ENCODE measurements at regions not wholly inside any gene's neighbourhood (a gene's known extent, or its start where the extent isn't known, plus 50 kb on each side); places are given as distances from the start of the nearest gene placed in this dataset.

DNA sequence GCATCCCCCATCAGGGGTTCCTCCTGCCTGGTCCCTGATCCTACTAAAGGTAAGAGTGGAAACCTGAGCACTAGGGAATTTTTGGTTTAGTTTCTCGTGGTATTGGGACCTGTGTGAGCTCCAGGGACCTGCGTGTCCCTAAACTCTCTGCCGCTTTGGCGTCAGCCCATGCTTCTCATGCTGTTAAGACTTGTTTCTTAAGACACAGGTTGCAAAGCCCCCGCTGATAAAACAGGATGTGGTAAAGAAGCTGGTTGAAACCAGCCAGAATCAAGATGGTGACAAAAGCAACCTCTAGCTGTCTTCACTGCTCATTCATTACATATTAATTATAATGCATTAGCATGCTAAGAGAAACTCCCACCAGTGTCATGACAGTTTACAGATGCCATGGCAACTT, 64.6 kb downstream of the LYZL4 start:
- H3K27ac Mint-ChIP-seq, result no peak overlapping the region
- intact Hi-C loops (cut with micrococcal nuclease), result no loop called here
- no peaks in the 10 kb centered on the region for H3K9me3 Mint-ChIP-seq
- H3K4me3 Mint-ChIP-seq, result no peak overlapping the region
- POLR2A ChIA-PET, result no interaction called here
- no peaks in the 10 kb centered on the region for H3K4me1 Mint-ChIP-seq (ENCODE audit: low read depth)
- peaks cover 9% of the 10 kb centered on the region for H3K27me3 Mint-ChIP-seq
- ATAC-seq (no peak), DNase-seq (no peak)
- CTCF ChIA-PET, result no interaction called here
- no peaks in the 10 kb centered on the region for H3K36me3 Mint-ChIP-seq (ENCODE audit: low read depth)
- TF ChIP-seq, protein P1, sequence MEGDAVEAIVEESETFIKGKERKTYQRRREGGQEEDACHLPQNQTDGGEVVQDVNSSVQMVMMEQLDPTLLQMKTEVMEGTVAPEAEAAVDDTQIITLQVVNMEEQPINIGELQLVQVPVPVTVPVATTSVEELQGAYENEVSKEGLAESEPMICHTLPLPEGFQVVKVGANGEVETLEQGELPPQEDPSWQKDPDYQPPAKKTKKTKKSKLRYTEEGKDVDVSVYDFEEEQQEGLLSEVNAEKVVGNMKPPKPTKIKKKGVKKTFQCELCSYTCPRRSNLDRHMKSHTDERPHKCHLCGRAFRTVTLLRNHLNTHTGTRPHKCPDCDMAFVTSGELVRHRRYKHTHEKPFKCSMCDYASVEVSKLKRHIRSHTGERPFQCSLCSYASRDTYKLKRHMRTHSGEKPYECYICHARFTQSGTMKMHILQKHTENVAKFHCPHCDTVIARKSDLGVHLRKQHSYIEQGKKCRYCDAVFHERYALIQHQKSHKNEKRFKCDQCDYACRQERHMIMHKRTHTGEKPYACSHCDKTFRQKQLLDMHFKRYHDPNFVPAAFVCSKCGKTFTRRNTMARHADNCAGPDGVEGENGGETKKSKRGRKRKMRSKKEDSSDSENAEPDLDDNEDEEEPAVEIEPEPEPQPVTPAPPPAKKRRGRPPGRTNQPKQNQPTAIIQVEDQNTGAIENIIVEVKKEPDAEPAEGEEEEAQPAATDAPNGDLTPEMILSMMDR (IDR thresholded peaks at IDR 0.05), result no peak

DNA sequence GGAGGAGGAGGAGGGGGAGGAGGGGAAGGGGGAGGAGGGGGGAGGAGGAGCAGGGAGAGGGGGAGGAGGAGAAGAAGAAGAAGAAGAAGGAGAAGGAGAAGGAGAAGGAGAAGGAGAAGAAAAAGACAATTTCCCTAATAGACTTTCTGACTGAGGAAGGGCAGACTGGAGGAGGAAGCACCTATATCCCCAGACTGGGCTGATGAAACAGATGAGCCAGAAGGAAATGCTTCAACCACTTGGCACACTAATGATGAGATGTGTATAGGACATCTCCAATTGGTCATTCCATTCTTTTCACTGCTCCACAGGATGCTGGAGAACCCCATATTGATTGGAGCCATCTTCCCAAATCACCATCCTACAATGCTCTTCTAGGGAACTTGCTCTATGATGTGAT, 69.9 kb downstream of the LYZL4 start:
- TF ChIP-seq, protein P1 (IDR thresholded peaks at IDR 0.05), result no peak
- intact Hi-C loops (cut with micrococcal nuclease), result no loop called here
- H3K36me3 Mint-ChIP-seq (ENCODE audit: low read depth), result no peaks in the 10 kb centered on the region
- H3K27ac Mint-ChIP-seq, result no peak overlapping the region
- no peak for DNase-seq
- POLR2A ChIA-PET, result no interaction called here
- H3K9me3 Mint-ChIP-seq, result no peaks in the 10 kb centered on the region
- CTCF ChIA-PET, result no interaction called here
- H3K4me1 Mint-ChIP-seq (ENCODE audit: low read depth), result no peaks in the 10 kb centered on the region
- H3K27me3 Mint-ChIP-seq, result peaks cover 12% of the 10 kb centered on the region
- ATAC-seq, result no peak
- H3K4me3 Mint-ChIP-seq, result no peak overlapping the region

GRCh38 chr3:42339321-42339720, 71.1 kb downstream of the LYZL4 start:
- ATAC-seq, result no peak
- intact Hi-C loops (cut with micrococcal nuclease), result no loop called here
- peaks cover 12% of the 10 kb centered on the region for H3K27me3 Mint-ChIP-seq
- H3K4me3 Mint-ChIP-seq, result no peak overlapping the region
- H3K4me1 Mint-ChIP-seq (ENCODE audit: low read depth), result no peaks in the 10 kb centered on the region
- POLR2A ChIA-PET, result no interaction called here
- no peak overlapping the region for H3K27ac Mint-ChIP-seq
- DNase-seq, result no peak
- CTCF ChIA-PET, result no interaction called here
- no peaks in the 10 kb centered on the region for H3K9me3 Mint-ChIP-seq
- TF ChIP-seq, protein P1 (IDR thresholded peaks at IDR 0.05), result no peak
- no peaks in the 10 kb centered on the region for H3K36me3 Mint-ChIP-seq (ENCODE audit: low read depth)

DNA sequence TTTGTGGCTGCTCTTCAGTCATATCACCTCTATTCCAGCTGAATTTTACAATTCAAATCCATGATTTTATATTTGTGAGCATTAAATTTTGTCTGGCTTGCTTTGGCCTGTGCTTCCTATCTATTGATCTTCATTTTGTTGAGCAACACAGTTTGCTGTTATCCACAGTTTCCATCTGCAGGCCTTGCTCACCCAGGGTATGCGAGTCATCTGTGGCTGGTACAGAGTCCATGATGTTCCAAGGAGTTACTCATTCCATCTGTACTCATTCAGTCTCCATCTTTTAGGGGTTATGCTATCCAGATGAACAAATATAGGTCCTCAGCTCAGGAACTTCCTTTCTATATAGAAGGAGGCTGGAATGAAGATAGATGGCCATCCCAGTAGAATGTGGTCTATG, 70.1 kb upstream of the CCK start:
- Mint-ChIP-seq H3K9me3 (no peaks in the 10 kb centered on the region), H3K4me1 (ENCODE audit: low read depth) (no peaks in the 10 kb centered on the region), H3K36me3 (ENCODE audit: low read depth) (no peaks in the 10 kb centered on the region), H3K27ac (no peak overlapping the region), H3K27me3 (peaks cover 6% of the 10 kb centered on the region), H3K4me3 (no peak overlapping the region)
- intact Hi-C loops (cut with micrococcal nuclease), result no loop called here
- POLR2A ChIA-PET, result no interaction called here
- TF ChIP-seq, protein P1 (IDR thresholded peaks at IDR 0.05), result no peak
- CTCF ChIA-PET, result interaction anchor here (1.5 kb wide), 1 partner anchor 89 kb away, joined by 3 read pairs; no protein-coding TSS in a partner anchor
- DNase-seq (no peak), ATAC-seq (no peak)

GRCh38 chr3:42317137-42317536, 51.2 kb upstream of the CCK start:
- DNase-seq (no peak), ATAC-seq (no peak)
- intact Hi-C loops (cut with micrococcal nuclease), result no loop called here
- Mint-ChIP-seq H3K4me1 (ENCODE audit: low read depth) (no peaks in the 10 kb centered on the region), H3K27me3 (no peaks in the 10 kb centered on the region), H3K4me3 (no peak overlapping the region), H3K9me3 (peaks cover 28% of the 10 kb centered on the region), H3K36me3 (ENCODE audit: low read depth) (peaks cover 8% of the 10 kb centered on the region), H3K27ac (no peak overlapping the region)
- POLR2A ChIA-PET, result no interaction called here
- CTCF ChIA-PET, result interaction anchor here (0.9 to 2.1 kb wide), 2 partner anchors 70 to 126 kb away, joined by 3 to 7 read pairs; no protein-coding TSS in a partner anchor
- TF ChIP-seq, protein P1 (IDR thresholded peaks at IDR 0.05), result no peak

Data from activated CD8-positive, alpha-beta T cell treated with anti-CD3 and anti-CD28 coated beads for 36 hours (primary cell).